ENCODE measurements at regions not wholly inside any gene's neighbourhood (a gene's known extent, or its start where the extent isn't known, plus 50 kb on each side); places are given as distances from the start of the nearest gene placed in this dataset.
"Not testable (repeated sequence)": the region's sequence is repeated elsewhere in the genome, so short reads cannot be mapped to it uniquely, and the experiment has no call there.

- DNase-seq (ENCODE audit: low read depth, low spot score): no peak
Measured at GRCh38 chr6:1004885-1005630, 306.8 kb upstream of the FOXQ1 start.

GRCh38 chr6:1003394-1004160 is 308.3 kb upstream of the FOXQ1 start:
- no peak for DNase-seq (ENCODE audit: low read depth, low spot score)

- no peak for DNase-seq (ENCODE audit: low read depth, low spot score)
Measured at GRCh38 chr6:1002989-1003388, 308.9 kb upstream of the FOXQ1 start.

GRCh38 chr6:1001655-1002349 is 308.9 kb upstream of the EXOC2 start:
- DNase-seq (ENCODE audit: low read depth, low spot score): no peak

GRCh38 chr6:999552-999951 is 306.6 kb upstream of the EXOC2 start:
- no peak for DNase-seq (ENCODE audit: low read depth, low spot score)

GRCh38 chr6:998551-998950 is 305.6 kb upstream of the EXOC2 start:
- DNase-seq (ENCODE audit: low read depth, low spot score): no peak

GRCh38 chr6:996271-996852 is 303.4 kb upstream of the EXOC2 start:
- no peak for DNase-seq (ENCODE audit: low read depth, low spot score)

GRCh38 chr6:991192-991591 is 298.3 kb upstream of the EXOC2 start:
- no peak for DNase-seq (ENCODE audit: low read depth, low spot score)

GRCh38 chr6:984031-984430 is 291.1 kb upstream of the EXOC2 start:
- no peak for DNase-seq (ENCODE audit: low read depth, low spot score)

GRCh38 chr6:978937-979685 is 286.2 kb upstream of the EXOC2 start:
- DNase-seq (ENCODE audit: low read depth, low spot score): no peak

GRCh38 chr6:977226-977625 is 284.3 kb upstream of the EXOC2 start:
- DNase-seq (ENCODE audit: low read depth, low spot score): not testable (repeated sequence)

GRCh38 chr6:971981-972640 is 279.2 kb upstream of the EXOC2 start:
- no peak for DNase-seq (ENCODE audit: low read depth, low spot score)

- no peak for DNase-seq (ENCODE audit: low read depth, low spot score)
Measured at GRCh38 chr6:968791-969190, 275.9 kb upstream of the EXOC2 start.

- no peak for DNase-seq (ENCODE audit: low read depth, low spot score)
Measured at GRCh38 chr6:967701-968100, 274.8 kb upstream of the EXOC2 start.

GRCh38 chr6:965343-965742 is 272.4 kb upstream of the EXOC2 start:
- no peak for DNase-seq (ENCODE audit: low read depth, low spot score)

GRCh38 chr6:963456-963855 is 270.5 kb upstream of the EXOC2 start:
- no peak for DNase-seq (ENCODE audit: low read depth, low spot score)

GRCh38 chr6:961407-961960 is 268.5 kb upstream of the EXOC2 start:
- no peak for DNase-seq (ENCODE audit: low read depth, low spot score)

GRCh38 chr6:960356-960755 is 267.4 kb upstream of the EXOC2 start:
- no peak for DNase-seq (ENCODE audit: low read depth, low spot score)

- no peak for DNase-seq (ENCODE audit: low read depth, low spot score)
Measured at GRCh38 chr6:958488-958887, 265.5 kb upstream of the EXOC2 start.

GRCh38 chr6:951399-952181 is 258.7 kb upstream of the EXOC2 start:
- no peak for DNase-seq (ENCODE audit: low read depth, low spot score)
